K562 (cell line): ENCODE measurements at regions not wholly inside any gene's neighbourhood (a gene's known extent, or its start where the extent isn't known, plus 50 kb on each side); places are given as distances from the start of the nearest gene placed in this dataset.

Experiments
- CUX1 ChIP-seq: fragments of 200-800 bp; sonication (Bioruptor generic); IDR thresholded peaks from 2 replicates; pipeline ENCODE4 v1.6.1; 2016; ENCODE audit warnings: missing genetic modification characterization, missing compliant biosample characterization
- DEAF1 ChIP-seq: fragments of 450-650 bp; formaldehyde crosslinking; IDR thresholded peaks from 2 replicates; pipeline ENCODE4 v1.4.0; 2020; ENCODE audit warnings: mild to moderate bottlenecking, moderate library complexity
- DIDO1 ChIP-seq: fragments of 450-650 bp; IDR thresholded peaks from 2 replicates; pipeline ENCODE4 v1.6.1; 2016; ENCODE audit warnings: low read depth, missing biosample characterization, missing genetic modification characterization
- ELK3 ChIP-seq: fragments of 450-650 bp; formaldehyde crosslinking; IDR thresholded peaks from 2 replicates; pipeline ENCODE4 v1.4.0; 2020; ENCODE audit warnings: mild to moderate bottlenecking
- PTTG1 ChIP-seq: fragments of 450-650 bp; IDR thresholded peaks from 2 replicates; pipeline ENCODE4 v1.6.1; 2016; ENCODE audit warnings: low read depth, mild to moderate bottlenecking, missing genetic modification characterization, missing compliant biosample characterization
- SAFB ChIP-seq: fragments of 200-400 bp; formaldehyde crosslinking; IDR thresholded peaks from 2 replicates; pipeline ENCODE4 v1.6.1; 2017; ENCODE audit warnings: low read depth, low read length, borderline replicate concordance
- SFPQ ChIP-seq: fragments of 200-400 bp; formaldehyde crosslinking; IDR thresholded peaks from 2 replicates; pipeline ENCODE4 v1.6.1; 2017; ENCODE audit warnings: mild to moderate bottlenecking, low read depth, low read length, moderate library complexity
- ZBTB49 ChIP-seq: sonication (generic); formaldehyde crosslinking; IDR thresholded peaks from 2 replicates; pipeline ENCODE4 v1.8.0; 2022; ENCODE audit warnings: missing genetic modification reagents, mild to moderate bottlenecking, borderline replicate concordance
- ZBTB9 ChIP-seq: fragments of 450-650 bp; formaldehyde crosslinking; IDR thresholded peaks from 2 replicates; pipeline ENCODE4 v1.4.0; 2020; ENCODE audit warnings: mild to moderate bottlenecking, moderate library complexity
- TF ChIP-seq, protein P1 (sequence below): sonication (generic); formaldehyde crosslinking; IDR thresholded peaks from 2 replicates; pipeline ENCODE4 v1.8.1; 2022; ENCODE audit warnings: missing genetic modification reagents

DNA sequence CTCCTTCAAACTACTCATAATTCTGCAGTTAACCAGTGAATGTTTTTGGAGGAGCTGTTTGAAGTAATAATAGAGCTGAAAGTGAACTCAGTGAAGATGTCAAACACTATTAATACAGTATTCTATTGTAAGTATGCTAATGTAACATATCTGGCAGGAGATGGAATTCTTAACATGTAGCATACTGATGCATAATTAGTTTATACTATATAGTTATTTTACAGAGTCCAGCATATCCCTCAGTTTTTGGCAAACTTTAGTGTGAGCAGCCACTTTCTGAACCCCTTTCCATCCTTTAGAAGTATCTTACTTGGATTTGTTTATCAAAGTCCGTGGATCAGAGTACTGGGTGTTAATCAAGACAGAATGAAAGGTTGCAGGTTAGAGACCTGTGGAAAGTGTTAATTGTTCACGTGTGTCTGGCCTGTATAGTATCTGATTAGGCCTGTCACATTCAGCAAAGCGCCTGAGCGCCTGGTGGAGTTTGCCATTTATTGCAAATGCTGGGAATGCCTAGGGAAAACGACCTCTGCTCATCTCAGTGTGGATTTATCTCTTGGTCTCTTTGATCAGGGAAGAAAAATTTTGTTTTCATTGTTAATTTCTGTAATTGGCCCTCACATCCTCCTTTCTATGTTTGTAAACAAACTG, 251.7 kb upstream of the MAD2L1 start (continued):
- TF ChIP-seq ELK3 (CRISPR knock-in tag): no peak
- no peak for TF ChIP-seq PTTG1 (tag)
- no peak for TF ChIP-seq ZBTB49
- TF ChIP-seq DEAF1 (CRISPR knock-in tag): no peak
- no peak for TF ChIP-seq SAFB
- no peak for TF ChIP-seq SFPQ
- no peak for TF ChIP-seq DIDO1 (tag)
- no peak for TF ChIP-seq ZBTB9 (CRISPR knock-in tag)
- TF ChIP-seq, protein P1, sequence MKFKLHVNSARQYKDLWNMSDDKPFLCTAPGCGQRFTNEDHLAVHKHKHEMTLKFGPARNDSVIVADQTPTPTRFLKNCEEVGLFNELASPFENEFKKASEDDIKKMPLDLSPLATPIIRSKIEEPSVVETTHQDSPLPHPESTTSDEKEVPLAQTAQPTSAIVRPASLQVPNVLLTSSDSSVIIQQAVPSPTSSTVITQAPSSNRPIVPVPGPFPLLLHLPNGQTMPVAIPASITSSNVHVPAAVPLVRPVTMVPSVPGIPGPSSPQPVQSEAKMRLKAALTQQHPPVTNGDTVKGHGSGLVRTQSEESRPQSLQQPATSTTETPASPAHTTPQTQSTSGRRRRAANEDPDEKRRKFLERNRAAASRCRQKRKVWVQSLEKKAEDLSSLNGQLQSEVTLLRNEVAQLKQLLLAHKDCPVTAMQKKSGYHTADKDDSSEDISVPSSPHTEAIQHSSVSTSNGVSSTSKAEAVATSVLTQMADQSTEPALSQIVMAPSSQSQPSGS: no peak
- TF ChIP-seq CUX1: no peak
- TF ChIP-seq, all 486 proteins: peak for 0
